ENCODE measurements at regions not wholly inside any gene's neighbourhood (a gene's known extent, or its start where the extent isn't known, plus 50 kb on each side); places are given as distances from the start of the nearest gene placed in this dataset.

- no peak for DNase-seq
Measured at GRCh38 chr11:79902493-79902892, 461.7 kb upstream of the TENM4 start.

DNA sequence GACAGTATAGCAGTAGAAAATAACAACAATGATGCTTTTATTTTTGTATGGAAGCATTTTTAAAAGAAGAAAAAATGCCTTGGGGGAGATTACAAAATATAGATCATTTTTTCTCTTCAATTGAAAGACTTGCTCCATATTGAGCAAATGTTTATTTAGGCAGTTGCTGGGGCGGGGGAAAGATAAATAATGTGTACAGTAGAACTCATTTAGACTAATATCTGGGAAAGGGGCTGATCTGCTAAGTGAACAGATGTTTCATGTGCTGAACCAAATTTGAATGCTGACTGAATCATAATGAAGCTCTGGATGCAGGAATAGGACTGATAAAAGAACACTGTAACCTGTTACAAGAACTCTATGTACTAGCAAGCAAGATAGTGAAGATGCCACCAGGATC lies 457.1 kb upstream of the TENM4 start:
- DNase-seq, result no peak

DNA sequence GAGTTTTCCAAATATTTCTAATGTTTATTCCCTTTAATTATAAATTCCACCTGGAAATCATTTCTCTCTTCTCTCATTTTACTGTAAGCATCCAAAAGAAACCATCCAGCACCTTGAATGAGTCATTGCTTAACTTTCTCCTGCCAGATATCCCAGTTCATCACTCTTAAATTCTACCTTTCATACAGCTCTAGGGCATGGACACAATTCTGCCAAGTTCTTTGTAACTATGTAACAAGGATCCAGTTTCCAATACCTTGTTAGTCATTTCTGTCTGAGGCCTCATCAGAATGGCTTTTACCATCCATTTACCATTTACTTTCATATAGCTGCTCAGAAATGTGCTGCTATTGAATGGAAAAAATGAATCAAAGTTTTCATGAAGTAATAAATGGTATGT lies 455.4 kb upstream of the TENM4 start:
- no peak for DNase-seq

GRCh38 chr11:79894111-79894510 lies 453.3 kb upstream of the TENM4 start:
- DNase-seq, result no peak

- no peak for DNase-seq
Measured at GRCh38 chr11:79890272-79890671, 449.4 kb upstream of the TENM4 start.

DNA sequence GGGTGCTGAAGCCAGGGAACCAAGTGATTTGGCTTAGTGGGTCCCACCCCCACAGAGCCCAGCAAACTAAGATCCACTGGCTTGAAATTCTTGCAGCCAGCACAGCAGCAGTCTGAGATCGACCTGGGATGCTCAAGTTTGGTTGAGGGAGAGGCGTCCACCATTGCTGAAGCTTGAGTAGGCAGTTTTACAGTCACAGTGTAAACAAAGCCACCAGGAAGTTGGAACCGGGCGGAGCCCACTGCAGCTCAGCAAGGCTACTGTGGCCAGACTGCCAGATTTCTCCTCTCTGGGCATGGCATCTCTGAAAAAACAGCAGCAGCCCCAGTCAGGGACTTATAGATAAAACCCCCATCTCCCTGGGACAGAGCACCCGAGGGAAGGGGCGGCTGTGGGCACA lies 424.1 kb upstream of the TENM4 start:
- DNase-seq, result no peak

DNA sequence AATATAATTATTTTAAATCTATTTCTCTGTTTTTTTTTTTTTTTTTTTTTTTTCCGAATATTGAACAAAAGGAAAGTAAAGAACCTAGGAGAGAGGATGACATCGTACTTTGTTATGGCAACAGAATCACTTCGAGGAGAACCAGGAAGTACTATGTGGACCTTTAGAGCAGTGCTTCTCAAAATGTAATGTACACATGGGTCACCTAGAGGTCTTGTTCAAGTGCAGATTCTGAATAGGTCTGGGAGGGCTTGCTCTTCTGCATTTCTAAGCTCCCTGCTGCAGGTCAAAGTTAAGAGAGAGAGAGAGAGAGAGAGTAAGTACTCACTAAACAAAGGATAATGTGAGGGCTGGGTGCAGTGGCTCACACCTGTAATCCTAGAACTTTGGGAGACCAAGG lies 419.5 kb upstream of the TENM4 start:
- no peak for DNase-seq

GRCh38 chr11:79857377-79858214 lies 416.8 kb upstream of the TENM4 start:
- no peak for DNase-seq

- no peak for DNase-seq
Measured at GRCh38 chr11:79852176-79852575, 411.3 kb upstream of the TENM4 start.

- DNase-seq, result no peak
Measured at GRCh38 chr11:79845002-79845709, 404.3 kb upstream of the TENM4 start.

- DNase-seq, result no peak
Measured at GRCh38 chr11:79834015-79834414, 393.2 kb upstream of the TENM4 start.

GRCh38 chr11:79830446-79830845 lies 389.6 kb upstream of the TENM4 start:
- DNase-seq, result no peak

GRCh38 chr11:79829891-79830290 lies 389.1 kb upstream of the TENM4 start:
- DNase-seq, result no peak

- no peak for DNase-seq
Measured at GRCh38 chr11:79822766-79823165, 381.9 kb upstream of the TENM4 start.

DNA sequence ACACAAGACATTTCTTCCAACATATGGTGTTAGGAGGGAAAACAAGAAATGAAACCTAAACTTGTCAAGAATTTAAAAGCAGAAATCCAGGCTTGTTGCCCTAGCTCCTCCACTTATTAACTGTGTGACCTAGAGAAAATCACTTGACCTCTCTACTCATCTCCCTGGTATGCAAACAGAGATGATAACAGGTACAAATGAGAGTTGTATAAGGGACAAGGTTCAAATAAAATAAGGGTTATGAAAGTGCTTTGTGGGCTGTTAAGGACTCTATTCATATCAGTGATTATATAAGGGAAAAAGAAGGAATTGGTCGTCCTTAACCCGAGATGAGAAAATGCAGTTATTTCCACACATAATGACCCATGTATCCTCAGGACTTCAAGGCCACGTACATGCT lies 372.7 kb upstream of the TENM4 start:
- DNase-seq, result no peak

DNA sequence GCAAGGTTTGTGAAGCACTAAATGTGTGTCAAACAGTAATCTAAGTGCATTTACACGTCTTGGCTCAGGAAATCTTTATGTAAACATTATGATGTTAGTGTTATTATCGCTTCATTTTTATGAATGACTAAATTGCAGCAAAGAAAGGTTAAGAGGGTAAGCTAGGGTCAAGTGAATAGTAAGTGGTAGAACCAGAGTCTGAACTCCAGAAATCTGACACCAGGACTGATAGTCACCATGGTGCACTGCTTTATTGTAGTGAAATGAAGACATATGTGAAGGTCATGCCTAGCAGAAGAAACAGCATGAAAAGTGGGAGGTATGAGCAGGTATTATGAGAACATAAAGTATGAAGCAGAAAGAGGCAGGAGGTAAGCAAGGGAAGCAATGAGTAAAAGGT lies 368.7 kb upstream of the TENM4 start:
- DNase-seq, result no peak

DNA sequence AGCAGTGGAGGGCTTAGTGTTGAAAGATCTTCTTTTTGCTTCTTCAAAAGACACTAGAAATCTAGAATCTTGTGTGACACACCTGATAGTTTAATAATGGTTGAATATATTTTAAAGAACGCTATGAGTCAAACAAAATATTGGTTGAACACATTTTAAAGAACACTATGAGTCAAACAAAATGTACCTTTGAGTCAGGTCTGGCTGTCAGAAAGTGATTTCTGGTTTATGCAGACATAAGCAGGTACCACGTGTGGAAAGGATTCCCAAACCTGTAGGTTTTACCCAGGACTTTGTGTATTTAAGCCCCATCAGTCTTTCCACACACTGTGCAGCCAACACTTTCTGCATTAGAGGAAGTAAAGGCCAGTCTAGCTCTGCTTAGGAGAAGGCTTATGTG lies 366.7 kb upstream of the TENM4 start:
- DNase-seq, result no peak

- no peak for DNase-seq
Measured at GRCh38 chr11:79796704-79797103, 355.9 kb upstream of the TENM4 start.

DNA sequence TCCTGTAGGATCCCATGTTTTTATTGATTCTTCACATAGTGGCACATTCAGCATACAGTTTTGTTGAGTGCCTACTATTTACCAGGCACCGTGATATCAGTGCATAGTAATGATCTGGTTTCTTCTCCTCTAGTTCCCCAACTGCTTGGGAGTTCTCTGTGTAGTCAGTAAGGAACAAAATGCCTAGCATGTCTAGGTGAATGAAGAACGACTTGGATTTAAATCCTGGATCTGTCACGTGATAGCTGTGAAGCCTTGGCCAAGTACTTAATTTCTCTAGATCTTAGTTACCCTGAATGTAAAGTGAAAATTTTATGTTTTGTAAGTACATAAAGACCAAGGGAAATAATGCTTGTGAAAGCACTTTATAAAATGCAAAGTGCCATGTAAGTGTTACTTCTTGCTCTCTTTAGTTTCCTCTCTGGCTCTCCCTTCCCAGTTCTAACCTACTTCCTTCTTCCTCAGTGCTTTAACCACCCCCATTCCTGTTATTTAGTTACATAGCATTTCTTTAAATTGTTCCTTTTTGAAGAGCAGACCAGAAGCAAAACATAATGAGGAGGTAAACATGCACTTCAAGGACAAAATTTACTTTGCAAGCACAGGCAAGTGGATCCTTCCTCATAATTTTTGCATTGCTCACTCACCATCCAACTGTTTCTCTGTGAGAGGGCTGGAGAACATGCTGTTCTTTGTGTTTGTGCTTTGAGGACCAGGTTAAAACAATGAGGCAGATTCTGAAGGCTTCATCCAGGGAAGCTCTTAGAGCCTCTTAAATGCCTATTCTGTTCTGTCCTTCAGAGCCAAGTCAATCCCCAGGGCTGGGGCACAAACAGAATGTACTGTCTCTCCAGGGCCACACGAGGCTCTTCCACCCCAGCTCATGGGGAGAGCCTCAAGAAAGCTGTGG lies 353.9 kb upstream of the TENM4 start:
- no peak for DNase-seq

DNA sequence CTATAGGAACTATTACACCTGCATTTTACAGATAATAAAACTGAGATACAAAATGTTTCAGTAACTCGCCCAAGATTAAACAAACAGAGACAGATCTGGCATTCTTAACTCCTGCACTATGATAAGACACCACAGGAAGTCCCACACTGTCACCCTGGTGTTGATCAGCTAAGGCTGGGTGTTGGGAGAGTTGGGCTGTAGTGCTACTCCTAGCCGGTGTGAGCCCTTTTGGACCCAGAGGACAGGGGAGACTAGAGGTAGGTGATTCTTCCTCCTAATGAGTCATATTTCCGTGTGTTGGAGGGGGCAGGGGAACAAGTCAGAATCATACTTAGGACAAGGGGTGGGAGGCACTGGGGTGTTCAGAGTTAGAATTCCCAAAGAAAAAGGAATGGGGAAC lies 353.2 kb upstream of the TENM4 start:
- DNase-seq, result no peak

- no peak for DNase-seq
Measured at GRCh38 chr11:79786961-79787360, 346.1 kb upstream of the TENM4 start.

DNA sequence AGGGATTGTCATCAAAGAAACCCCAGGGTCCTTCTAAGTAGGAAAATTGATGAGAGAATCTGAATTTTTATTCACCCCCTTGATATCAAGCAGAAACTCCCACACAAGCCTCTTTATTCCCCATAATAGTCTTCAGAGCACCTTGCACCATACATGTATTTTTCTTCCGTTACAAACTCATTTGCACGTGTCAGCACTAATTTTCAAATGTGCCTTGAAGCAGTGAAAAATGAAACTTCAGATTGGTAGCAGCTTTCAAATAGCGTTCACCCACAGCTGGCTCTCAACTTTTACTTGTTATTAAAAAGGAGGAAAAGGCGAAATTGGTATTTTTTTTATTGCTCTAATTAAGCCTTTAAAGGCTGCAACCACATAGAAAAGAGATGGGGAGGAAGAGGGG lies 343.0 kb upstream of the TENM4 start:
- no peak for DNase-seq

GRCh38 chr11:79768343-79768742 lies 327.5 kb upstream of the TENM4 start:
- DNase-seq, result no peak
